ENCODE measurements at regions not wholly inside any gene's neighbourhood (a gene's known extent, or its start where the extent isn't known, plus 50 kb on each side); places are given as distances from the start of the nearest gene placed in this dataset.

DNA sequence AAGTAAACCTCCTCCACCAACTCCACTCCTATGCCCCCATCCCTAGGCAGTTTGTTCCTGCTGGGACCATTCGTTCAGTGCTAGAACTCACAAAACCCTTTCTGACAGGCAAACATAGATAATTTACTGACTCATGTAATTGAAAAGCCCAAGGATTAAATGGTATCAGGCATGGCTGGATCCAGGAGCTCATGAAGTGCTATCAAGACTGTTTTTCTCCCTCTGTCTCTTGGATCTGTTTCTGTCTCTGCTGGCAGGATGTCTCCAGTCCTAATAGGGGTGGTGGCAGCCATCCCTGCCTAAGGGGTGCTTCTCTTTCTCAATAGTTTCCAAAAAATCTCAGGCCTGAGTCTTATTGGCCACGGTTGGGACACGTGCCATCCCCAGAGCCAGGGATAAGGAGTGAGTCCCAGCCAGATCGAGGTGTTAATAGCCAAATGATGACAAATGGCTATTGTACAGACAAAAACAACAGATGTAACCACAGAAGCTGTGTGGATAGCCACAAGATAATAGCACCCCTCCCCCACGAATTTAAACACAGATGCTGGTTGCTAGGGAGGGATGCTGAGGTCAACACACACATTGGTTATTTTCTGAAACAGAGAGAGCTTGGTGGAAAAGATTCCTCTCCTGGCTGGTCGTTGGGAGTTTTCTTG is 168.6 kb downstream of the SHQ1 start:
- Histone ChIP-seq H3K9me3 (no peaks in the 10 kb centered on the region), H3K9ac (no peak overlapping the region), H2AFZ (ENCODE audit: low read depth) (no peak overlapping the region), H3K27me3 (ENCODE audit: insufficient read depth) (no peaks in the 10 kb centered on the region; the same call in 1 of the 2 replicates), H3K4me2 (no peak overlapping the region), H3F3A (replicated peaks; ENCODE audit: insufficient read depth) (no peaks in the 10 kb centered on the region), H3K36me3 (replicated peaks in 1 of 2; ENCODE audit: control insufficient read depth in 1 of 2, insufficient read depth in 2 of 2, low read length in 1 of 2) (no peaks in the 10 kb centered on the region), H3K9me2 (no peaks in the 10 kb centered on the region), H3K4me3 (ENCODE audit: low read depth in 2 of 2, low read length in 1 of 2) (no peak overlapping the region), H4K20me1 (ENCODE audit: insufficient read depth) (no peaks in the 10 kb centered on the region), H3K4me1 (ENCODE audit: control insufficient read depth in 1 of 2, insufficient read depth in 2 of 2, low read depth in 1 of 2, low read length in 1 of 2) (peaks cover 0 to 5% of the 10 kb centered on the region in 2 experiments; a peak in 1 of 4 replicates), H3K27ac (ENCODE audit: low read depth in 2 of 2, low read length in 1 of 2) (no peak overlapping the region), H3K79me2 (ENCODE audit: insufficient read depth) (no peaks in the 10 kb centered on the region)
- TF ChIP-seq NRF1 (IDR thresholded peaks at IDR 0.05; ENCODE audit: low read depth, low read length) (no peak), JUND (IDR thresholded peaks at IDR 0.05) (no peak), SIN3A (IDR thresholded peaks at IDR 0.05; ENCODE audit: borderline replicate concordance, low read depth, low read length) (no peak), YY1 (IDR thresholded peaks at IDR 0.05; ENCODE audit: low read depth) (no peak), MEF2A (IDR thresholded peaks at IDR 0.05; ENCODE audit: borderline replicate concordance, low read depth) (no peak), TAF1 (IDR thresholded peaks at IDR 0.05; ENCODE audit: borderline replicate concordance, low read depth, low read length) (no peak), RCOR1 (IDR thresholded peaks at IDR 0.05; ENCODE audit: low read length) (no peak)
- TF ChIP-seq, protein P1, sequence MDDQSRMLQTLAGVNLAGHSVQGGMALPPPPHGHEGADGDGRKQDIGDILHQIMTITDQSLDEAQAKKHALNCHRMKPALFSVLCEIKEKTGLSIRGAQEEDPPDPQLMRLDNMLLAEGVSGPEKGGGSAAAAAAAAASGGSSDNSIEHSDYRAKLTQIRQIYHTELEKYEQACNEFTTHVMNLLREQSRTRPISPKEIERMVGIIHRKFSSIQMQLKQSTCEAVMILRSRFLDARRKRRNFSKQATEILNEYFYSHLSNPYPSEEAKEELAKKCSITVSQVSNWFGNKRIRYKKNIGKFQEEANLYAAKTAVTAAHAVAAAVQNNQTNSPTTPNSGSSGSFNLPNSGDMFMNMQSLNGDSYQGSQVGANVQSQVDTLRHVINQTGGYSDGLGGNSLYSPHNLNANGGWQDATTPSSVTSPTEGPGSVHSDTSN (IDR thresholded peaks at IDR 0.05): no peak
- CTCF ChIA-PET: no interaction called here
- POLR2A ChIA-PET: no interaction called here
- 36% methylated on average over 6 of the region's 6 CpGs for WGBS (ENCODE audit: low lambda C conversion rate)
- DNase-seq: no peak

- H3K36me3 ChIP-seq (replicated peaks in 1 of 2; ENCODE audit: control insufficient read depth in 1 of 2, insufficient read depth in 2 of 2, low read length in 1 of 2): no peaks in the 10 kb centered on the region
- H3K9ac ChIP-seq: no peak overlapping the region
- no peaks in the 10 kb centered on the region for H3F3A ChIP-seq (replicated peaks; ENCODE audit: insufficient read depth)
- H3K9me3 ChIP-seq: no peaks in the 10 kb centered on the region
- H3K27me3 ChIP-seq (ENCODE audit: insufficient read depth): no peaks in the 10 kb centered on the region; the same call in 1 of the 2 replicates
- no peaks in the 10 kb centered on the region for H3K79me2 ChIP-seq (ENCODE audit: insufficient read depth)
- ChIA-PET POLR2A (no interaction called here), CTCF (no interaction called here)
- H3K4me3 ChIP-seq (ENCODE audit: low read depth in 2 of 2, low read length in 1 of 2): no peak overlapping the region
- no peak for TF ChIP-seq YY1 (IDR thresholded peaks at IDR 0.05; ENCODE audit: low read depth)
- TF ChIP-seq FOSL2 (IDR thresholded peaks at IDR 0.05; ENCODE audit: borderline replicate concordance, low read depth): no peak
- TF ChIP-seq RAD21 (IDR thresholded peaks at IDR 0.05; ENCODE audit: low read length): no peak
- TF ChIP-seq JUND (IDR thresholded peaks at IDR 0.05): no peak
- TF ChIP-seq GABPA (IDR thresholded peaks at IDR 0.05; ENCODE audit: low read depth): no peak
- TF ChIP-seq IRF3 (IDR thresholded peaks at IDR 0.05; ENCODE audit: low read depth, low read length): no peak
- TF ChIP-seq RFX5 (IDR thresholded peaks at IDR 0.05; ENCODE audit: low read length): no peak
- no peak for TF ChIP-seq SMC3 (IDR thresholded peaks at IDR 0.05; ENCODE audit: low read depth, low read length)
- no peak for TF ChIP-seq EZH2phosphoT487 (IDR thresholded peaks at IDR 0.05; ENCODE audit: borderline replicate concordance, low read depth)
- no peak for TF ChIP-seq TCF12 (IDR thresholded peaks at IDR 0.05)
- no peak for TF ChIP-seq CTCF (IDR thresholded peaks at IDR 0.05)
- TF ChIP-seq EP300 (IDR thresholded peaks at IDR 0.05; ENCODE audit: borderline replicate concordance in 1 of 2, low read depth in 1 of 2, low read length in 1 of 2): no peak
- TF ChIP-seq FOXM1 (IDR thresholded peaks at IDR 0.05; ENCODE audit: low read depth): no peak
- TF ChIP-seq, protein P1 (IDR thresholded peaks at IDR 0.05): no peak
- no peak for TF ChIP-seq GATA2 (CRISPR knock-in tag; IDR thresholded peaks at IDR 0.05)
- no peak for TF ChIP-seq MEF2A (IDR thresholded peaks at IDR 0.05; ENCODE audit: borderline replicate concordance, low read depth)
- TF ChIP-seq SIN3A (IDR thresholded peaks at IDR 0.05; ENCODE audit: borderline replicate concordance, low read depth, low read length): no peak
- DNase-seq: no peak
- H3K4me1 ChIP-seq (ENCODE audit: control insufficient read depth in 1 of 2, insufficient read depth in 2 of 2, low read depth in 1 of 2, low read length in 1 of 2): peaks cover 0 to 5% of the 10 kb centered on the region in 2 experiments; a peak in 1 of 4 replicates
- 90% methylated on average over 6 of the region's 6 CpGs for WGBS (ENCODE audit: low lambda C conversion rate)
- no peaks in the 10 kb centered on the region for H4K20me1 ChIP-seq (ENCODE audit: insufficient read depth)
- H2AFZ ChIP-seq (ENCODE audit: low read depth): no peak overlapping the region
- H3K27ac ChIP-seq (ENCODE audit: low read depth in 2 of 2, low read length in 1 of 2): no peak overlapping the region
- no peaks in the 10 kb centered on the region for H3K9me2 ChIP-seq
- no peak overlapping the region for H3K4me2 ChIP-seq
Measured at GRCh38 chr3:72678867-72679266, 169.4 kb downstream of the SHQ1 start.
